ENCODE measurements at regions not wholly inside any gene's neighbourhood (a gene's known extent, or its start where the extent isn't known, plus 50 kb on each side); places are given as distances from the start of the nearest gene placed in this dataset.

DNA sequence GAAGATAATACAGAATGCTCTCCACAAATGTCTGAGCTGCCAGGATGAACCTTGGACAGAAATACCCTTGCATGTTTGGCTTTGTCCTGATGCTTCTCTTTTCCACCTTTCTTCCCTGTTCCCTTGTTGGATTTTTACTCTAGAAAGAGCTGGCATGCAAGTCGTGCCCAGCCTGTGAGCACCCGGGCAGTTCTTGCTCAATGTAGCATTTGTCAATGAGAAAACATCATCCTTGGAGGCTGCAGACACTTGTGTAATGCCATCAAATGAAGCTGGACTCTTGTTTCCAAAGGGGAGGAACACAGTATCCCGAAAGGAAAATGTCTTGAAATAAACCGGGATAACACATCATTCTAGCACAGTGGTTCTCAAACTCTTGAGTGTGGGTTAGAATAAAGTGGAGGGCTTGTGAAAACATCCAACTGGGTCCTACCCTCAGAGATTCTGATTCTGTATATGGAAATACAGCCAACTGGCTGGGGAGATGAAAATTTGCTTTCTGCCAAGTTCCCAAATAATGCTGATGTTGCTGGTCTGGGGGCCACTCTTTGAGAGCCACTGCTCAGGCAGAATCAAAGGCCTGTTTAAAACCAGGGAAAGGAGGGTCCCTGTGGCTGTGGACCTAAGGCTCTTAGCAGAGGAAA is 237.2 kb downstream of the SPATA18 start:
- TF ChIP-seq, protein P1, sequence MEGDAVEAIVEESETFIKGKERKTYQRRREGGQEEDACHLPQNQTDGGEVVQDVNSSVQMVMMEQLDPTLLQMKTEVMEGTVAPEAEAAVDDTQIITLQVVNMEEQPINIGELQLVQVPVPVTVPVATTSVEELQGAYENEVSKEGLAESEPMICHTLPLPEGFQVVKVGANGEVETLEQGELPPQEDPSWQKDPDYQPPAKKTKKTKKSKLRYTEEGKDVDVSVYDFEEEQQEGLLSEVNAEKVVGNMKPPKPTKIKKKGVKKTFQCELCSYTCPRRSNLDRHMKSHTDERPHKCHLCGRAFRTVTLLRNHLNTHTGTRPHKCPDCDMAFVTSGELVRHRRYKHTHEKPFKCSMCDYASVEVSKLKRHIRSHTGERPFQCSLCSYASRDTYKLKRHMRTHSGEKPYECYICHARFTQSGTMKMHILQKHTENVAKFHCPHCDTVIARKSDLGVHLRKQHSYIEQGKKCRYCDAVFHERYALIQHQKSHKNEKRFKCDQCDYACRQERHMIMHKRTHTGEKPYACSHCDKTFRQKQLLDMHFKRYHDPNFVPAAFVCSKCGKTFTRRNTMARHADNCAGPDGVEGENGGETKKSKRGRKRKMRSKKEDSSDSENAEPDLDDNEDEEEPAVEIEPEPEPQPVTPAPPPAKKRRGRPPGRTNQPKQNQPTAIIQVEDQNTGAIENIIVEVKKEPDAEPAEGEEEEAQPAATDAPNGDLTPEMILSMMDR (IDR thresholded peaks at IDR 0.05): no peak
- TF ChIP-seq POLR2A (IDR thresholded peaks at IDR 0.05): no peak

Measured in suprapubic skin (tissue), 3 donors.